PC-3 (cell line): ENCODE measurements at regions not wholly inside any gene's neighbourhood (a gene's known extent, or its start where the extent isn't known, plus 50 kb on each side); places are given as distances from the start of the nearest gene placed in this dataset.

Source experiments
- ATAC-seq: fragments of 200-7000 bp; cut with Tn5 transposase; 2 replicates; pipeline ENCODE4 v1.9.1; 2020; ENCODE audit warnings: mild to moderate bottlenecking, moderate library complexity
- BruUV-seq: library from RNA; stranded (reverse); fragments of 400-500 nt; replicated peaks from 2 replicates; lab custom pipeline; 2021; lab: Mats Ljungman, UMichigan
- CTCF ChIA-PET: fragments of 300-600 bp; sonication (Branson Sonifier 250); formaldehyde crosslinking; loops from one replicate; lab custom pipeline; 2022; ENCODE audit warnings: antibody characterized with exemption; lab: Charles Lee
- POLR2A ChIA-PET: fragments of 300-600 bp; sonication (Branson Sonifier 250); formaldehyde crosslinking; loops from one replicate; lab custom pipeline; 2022; ENCODE audit warnings: antibody characterized with exemption; ENCODE audit not compliant: unreplicated experiment; lab: Charles Lee
- DNase-seq: peaks from one replicate; pipeline ENCODE4 v3.0.0-alpha.2; 2015
- H2AFZ ChIP-seq: fragments of 300-600 bp; sonication (generic); 2 replicates; pipeline ENCODE4 v1.6.0; 2016; ENCODE audit warnings: antibody characterized with exemption, low read length
- H3F3A ChIP-seq: fragments of 300-600 bp; sonication (generic); one replicate; pipeline ENCODE4 v1.6.0; 2017; ENCODE audit warnings: antibody characterized with exemption, low read length, control low read depth, mild to moderate bottlenecking; ENCODE audit not compliant: unreplicated experiment
- H3K27ac ChIP-seq: fragments of 300-600 bp; sonication (generic); 2 replicates; pipeline ENCODE4 v1.5.1; 2016; ENCODE audit warnings: mild to moderate bottlenecking, low read length
- H3K27me3 ChIP-seq: fragments of 300-600 bp; sonication (generic); 2 replicates; pipeline ENCODE4 v1.6.1; 2016; ENCODE audit warnings: low read length, mixed read lengths
- H3K36me3 ChIP-seq: fragments of 300-600 bp; sonication (generic); 2 replicates; pipeline ENCODE4 v1.6.1; 2016; ENCODE audit warnings: low read depth, mixed run types, low read length, mixed read lengths
- H3K4me1 ChIP-seq: fragments of 300-600 bp; sonication (generic); 2 replicates; pipeline ENCODE4 v1.5.1; 2016; ENCODE audit warnings: low read length; ENCODE audit not compliant: insufficient read depth
- H3K4me2 ChIP-seq: fragments of 300-600 bp; sonication (generic); 2 replicates; pipeline ENCODE4 v1.6.0; 2016; ENCODE audit warnings: low read length
- H3K4me3 ChIP-seq: fragments of 300-600 bp; sonication (generic); 2 replicates; pipeline ENCODE4 v1.5.1; 2016; ENCODE audit warnings: mild to moderate bottlenecking, low read length, mixed read lengths
- H3K79me2 ChIP-seq: fragments of 300-600 bp; sonication (generic); 2 replicates; pipeline ENCODE4 v1.6.1; 2017; ENCODE audit warnings: low read length, mixed read lengths
- H3K9ac ChIP-seq: fragments of 300-600 bp; sonication (generic); 2 replicates; pipeline ENCODE4 v1.6.0; 2016; ENCODE audit warnings: mild to moderate bottlenecking, low read length
- H3K9me2 ChIP-seq: fragments of 300-600 bp; sonication (generic); replicated peaks from 2 replicates; pipeline ENCODE4 v1.6.1; 2016; ENCODE audit warnings: mixed run types, low read length, mixed read lengths
- H3K9me3 ChIP-seq: fragments of 300-600 bp; sonication (generic); 2 replicates; pipeline ENCODE4 v1.6.1; 2016; ENCODE audit warnings: low read length, mixed read lengths
- H4K20me1 ChIP-seq: fragments of 300-600 bp; sonication (generic); 2 replicates; pipeline ENCODE4 v1.6.1; 2016; ENCODE audit warnings: low read length, mixed read lengths
- EZH2 ChIP-seq: fragments of 300-600 bp; sonication (generic); IDR thresholded peaks from one replicate; pipeline ENCODE4 v1.6.1; 2017; ENCODE audit warnings: antibody characterized with exemption, mild to moderate bottlenecking, low read length; ENCODE audit not compliant: unreplicated experiment
- EZH2phosphoT487 ChIP-seq: fragments of 300-600 bp; sonication (generic); IDR thresholded peaks from 2 replicates; pipeline ENCODE4 v1.6.1; 2018; ENCODE audit warnings: mild to moderate bottlenecking, antibody characterized with exemption, low read length, borderline replicate concordance
- intact Hi-C: fragments of 100-400 bp; cut with micrococcal nuclease; formaldehyde crosslinking; loops from 2 replicates; pipeline ENCODE4 v1.9.0; 2023
- TF ChIP-seq, protein P1 (sequence below): fragments of 300-600 bp; sonication (generic); conservative IDR thresholded peaks from 2 replicates; pipeline ENCODE4 v1.5.1; 2017; ENCODE audit warnings: antibody characterized with exemption, low read depth, mild to moderate bottlenecking, low read length

DNA sequence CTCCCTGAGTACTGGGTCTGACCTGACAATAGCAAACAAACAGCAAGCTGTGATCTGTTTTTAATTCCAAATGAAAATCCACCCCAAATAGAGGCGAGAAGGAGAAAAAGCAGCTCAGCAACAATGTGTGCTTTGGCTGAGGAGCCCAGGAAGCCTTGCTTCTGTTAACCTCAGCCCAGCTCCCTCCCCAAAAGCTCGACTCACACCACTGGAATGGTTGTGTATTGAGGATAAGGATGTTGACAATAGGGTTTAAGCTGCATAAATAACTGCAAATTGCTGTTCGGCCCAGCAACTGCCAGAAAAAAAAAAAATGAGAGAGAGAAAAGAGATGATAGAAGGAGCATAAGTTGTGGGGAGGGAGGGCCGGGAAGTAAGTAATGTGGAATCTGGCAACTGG is 104.0 kb upstream of the TBC1D5 start:
- H4K20me1 ChIP-seq, result no peaks in the 10 kb centered on the region
- 0 out of 2 replicates have a peak overlapping the region, but pooled peaks have one; percentile 36 for H2AFZ ChIP-seq
- CTCF ChIA-PET, result interaction anchor here (0.7 kb wide), 1 partner anchor 8 kb away, joined by 6 read pairs; no protein-coding TSS in a partner anchor

DNA sequence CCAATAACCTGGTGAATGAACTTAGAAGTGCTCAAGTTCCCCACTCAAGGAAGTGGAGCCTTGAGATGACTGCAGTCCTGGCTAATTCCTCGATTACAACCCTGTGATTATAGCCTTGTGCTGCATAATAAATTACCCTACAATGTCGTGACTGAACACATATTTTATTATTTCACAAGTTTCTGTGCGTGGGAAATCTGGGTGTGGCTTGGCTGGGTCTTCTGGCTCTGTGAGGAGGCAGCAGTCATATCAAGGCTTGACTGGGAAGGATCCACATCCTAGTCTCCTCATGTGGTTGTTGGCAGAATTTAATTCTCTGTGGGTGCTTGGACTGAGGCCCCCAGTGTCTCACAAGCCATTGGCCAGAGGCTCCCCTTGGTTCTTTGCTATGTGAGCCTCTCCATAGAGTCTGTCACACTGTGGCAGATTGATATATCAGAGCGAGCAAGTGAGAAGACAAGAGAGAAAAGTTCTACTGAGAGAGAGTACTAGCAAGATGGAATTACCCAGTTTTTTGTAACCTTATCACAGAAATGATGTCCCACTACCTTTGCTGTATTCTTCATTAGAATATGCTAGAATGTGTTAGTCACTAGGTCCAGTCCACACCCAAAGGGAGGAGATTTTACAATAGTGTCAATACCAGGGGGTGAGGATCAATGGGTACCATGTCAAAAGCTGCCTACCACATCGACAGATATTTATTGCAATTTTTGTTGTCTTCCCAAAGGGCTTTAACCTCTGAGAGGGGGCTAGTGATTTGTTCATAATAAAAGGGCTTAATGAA is 102.8 kb upstream of the TBC1D5 start:
- Histone ChIP-seq H3K4me3 (no peak overlapping the region), H3K27ac (no peak overlapping the region), H3K4me1 (no peaks in the 10 kb centered on the region; the same call in 1 of the 2 replicates), H3K4me2 (no peak overlapping the region), H3K36me3 (no peaks in the 10 kb centered on the region), H3K9me2 (no peaks in the 10 kb centered on the region), H3K9me3 (no peaks in the 10 kb centered on the region), H3K27me3 (no peaks in the 10 kb centered on the region), H3K9ac (no peak overlapping the region), H2AFZ (no peak overlapping the region), H4K20me1 (no peaks in the 10 kb centered on the region), H3F3A (no peaks in the 10 kb centered on the region), H3K79me2 (no peaks in the 10 kb centered on the region)
- BruUV-seq, result no TSS peak
- CTCF ChIA-PET, result no interaction called here
- POLR2A ChIA-PET, result no interaction called here
- ATAC-seq (no peak), DNase-seq (no peak)
- TF ChIP-seq EZH2phosphoT487, result no peak
- TF ChIP-seq, protein P1, sequence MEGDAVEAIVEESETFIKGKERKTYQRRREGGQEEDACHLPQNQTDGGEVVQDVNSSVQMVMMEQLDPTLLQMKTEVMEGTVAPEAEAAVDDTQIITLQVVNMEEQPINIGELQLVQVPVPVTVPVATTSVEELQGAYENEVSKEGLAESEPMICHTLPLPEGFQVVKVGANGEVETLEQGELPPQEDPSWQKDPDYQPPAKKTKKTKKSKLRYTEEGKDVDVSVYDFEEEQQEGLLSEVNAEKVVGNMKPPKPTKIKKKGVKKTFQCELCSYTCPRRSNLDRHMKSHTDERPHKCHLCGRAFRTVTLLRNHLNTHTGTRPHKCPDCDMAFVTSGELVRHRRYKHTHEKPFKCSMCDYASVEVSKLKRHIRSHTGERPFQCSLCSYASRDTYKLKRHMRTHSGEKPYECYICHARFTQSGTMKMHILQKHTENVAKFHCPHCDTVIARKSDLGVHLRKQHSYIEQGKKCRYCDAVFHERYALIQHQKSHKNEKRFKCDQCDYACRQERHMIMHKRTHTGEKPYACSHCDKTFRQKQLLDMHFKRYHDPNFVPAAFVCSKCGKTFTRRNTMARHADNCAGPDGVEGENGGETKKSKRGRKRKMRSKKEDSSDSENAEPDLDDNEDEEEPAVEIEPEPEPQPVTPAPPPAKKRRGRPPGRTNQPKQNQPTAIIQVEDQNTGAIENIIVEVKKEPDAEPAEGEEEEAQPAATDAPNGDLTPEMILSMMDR, result no peak
- no peak for TF ChIP-seq EZH2
- intact Hi-C loops, result no loop called here

More for the DNA sequence above, 104.0 kb upstream of the TBC1D5 start:
- H3F3A ChIP-seq, result no peaks in the 10 kb centered on the region
- POLR2A ChIA-PET, result interaction anchor here (0.6 kb wide), 1 partner anchor 239 kb away, joined by 9 read pairs; no protein-coding TSS in a partner anchor
- no peaks in the 10 kb centered on the region for H3K36me3 ChIP-seq
- H3K79me2 ChIP-seq, result no peaks in the 10 kb centered on the region
- no peak overlapping the region for H3K27ac ChIP-seq
- no peaks in the 10 kb centered on the region for H3K9me2 ChIP-seq
- TF ChIP-seq, protein P1, result no peak
- no peak for TF ChIP-seq EZH2
- H3K27me3 ChIP-seq, result no peaks in the 10 kb centered on the region
- peak; percentile 45 for DNase-seq
- no peak overlapping the region for H3K4me3 ChIP-seq
- H3K4me2 ChIP-seq, result no peak overlapping the region
- no peaks in the 10 kb centered on the region; the same call in 1 of the 2 replicates for H3K4me1 ChIP-seq
- BruUV-seq, result no TSS peak
- intact Hi-C loops, result loop anchor here (2.0 kb wide), 1 partner anchor 448 kb away; no protein-coding TSS in a partner anchor
- no peak overlapping the region for H3K9ac ChIP-seq
- no peaks in the 10 kb centered on the region for H3K9me3 ChIP-seq
- peak; percentile 86 for ATAC-seq

DNA sequence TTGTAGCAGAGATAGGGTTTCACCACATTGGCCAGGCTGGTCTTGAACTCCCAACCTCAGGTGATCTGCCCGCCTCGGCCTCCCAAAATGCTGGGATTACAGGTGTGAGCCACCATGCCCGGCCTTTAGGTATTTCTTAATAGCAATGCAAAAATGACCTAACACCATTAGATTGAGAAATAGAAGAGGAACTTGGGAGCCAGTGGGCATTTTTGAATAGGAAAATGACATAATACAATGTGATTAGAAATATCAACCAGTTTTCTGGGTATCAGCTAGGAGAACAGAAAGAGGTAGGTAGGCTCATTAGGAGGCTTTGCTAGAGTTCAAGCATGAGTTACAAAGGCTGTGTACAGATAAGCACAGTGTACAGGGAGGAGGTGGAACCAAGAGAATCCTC is 101.8 kb upstream of the TBC1D5 start:
- ChIA-PET CTCF (no interaction called here), POLR2A (no interaction called here)
- no peak overlapping the region for H2AFZ ChIP-seq
- no peaks in the 10 kb centered on the region for H3K27me3 ChIP-seq
- no peak overlapping the region for H3K4me3 ChIP-seq
- H3K4me2 ChIP-seq, result no peak overlapping the region
- no peaks in the 10 kb centered on the region for H3K9me3 ChIP-seq
- TF ChIP-seq, protein P1, result no peak
- TF ChIP-seq EZH2phosphoT487 (no peak), EZH2 (no peak)
- no TSS peak for BruUV-seq
- H3F3A ChIP-seq, result no peaks in the 10 kb centered on the region
- intact Hi-C loops, result loop anchor here (5.0 kb wide), 2 partner anchors 537 to 587 kb away; no protein-coding TSS in a partner anchor
- no peak overlapping the region for H3K27ac ChIP-seq
- H4K20me1 ChIP-seq, result no peaks in the 10 kb centered on the region
- ATAC-seq, result no peak
- H3K36me3 ChIP-seq, result no peaks in the 10 kb centered on the region
- DNase-seq, result no peak
- no peak overlapping the region for H3K9ac ChIP-seq
- no peaks in the 10 kb centered on the region for H3K9me2 ChIP-seq
- H3K4me1 ChIP-seq, result no peaks in the 10 kb centered on the region; the same call in 1 of the 2 replicates
- no peaks in the 10 kb centered on the region for H3K79me2 ChIP-seq
